ENCODE measurements at regions not wholly inside any gene's neighbourhood (a gene's known extent, or its start where the extent isn't known, plus 50 kb on each side); places are given as distances from the start of the nearest gene placed in this dataset.

DNA sequence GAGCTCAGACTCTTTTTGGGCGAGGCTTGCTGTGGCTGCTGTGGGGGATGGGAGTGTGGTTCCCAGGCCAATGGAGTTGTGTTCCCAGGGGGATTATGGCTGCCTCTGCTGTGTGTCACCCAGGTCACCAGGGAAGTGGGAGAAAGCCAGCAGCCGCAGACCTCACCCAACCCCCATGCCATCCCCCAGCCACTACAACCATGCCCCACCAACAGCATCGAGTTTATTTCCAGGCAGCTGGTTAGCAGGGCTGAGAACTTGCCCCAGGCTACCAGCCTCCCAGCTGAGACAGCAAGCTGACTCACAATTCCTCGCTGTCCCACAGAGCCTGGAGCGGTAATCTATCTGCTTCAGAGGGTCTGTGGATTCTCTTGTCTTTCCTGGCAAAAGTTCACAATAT, 331.7 kb downstream of the FRK start:
- H3K79me2 ChIP-seq (ENCODE audit: control insufficient read depth, insufficient read depth, low read length, unreplicated experiment): no peaks in the 10 kb centered on the region
- H3K4me3 ChIP-seq (ENCODE audit: low read depth, low read length): no peak overlapping the region
- H3K27me3 ChIP-seq (ENCODE audit: insufficient read depth, low read length): no peaks in the 10 kb centered on the region
- no peak overlapping the region for H2AFZ ChIP-seq (ENCODE audit: low read length, unreplicated experiment)
- no peak overlapping the region for H3K27ac ChIP-seq (ENCODE audit: low read depth, low read length)
- no peaks in the 10 kb centered on the region for H3K36me3 ChIP-seq (ENCODE audit: insufficient read depth, low read length)
- no peaks in the 10 kb centered on the region for H3K4me1 ChIP-seq (ENCODE audit: control insufficient read depth, insufficient read depth, low read length, unreplicated experiment)

DNA sequence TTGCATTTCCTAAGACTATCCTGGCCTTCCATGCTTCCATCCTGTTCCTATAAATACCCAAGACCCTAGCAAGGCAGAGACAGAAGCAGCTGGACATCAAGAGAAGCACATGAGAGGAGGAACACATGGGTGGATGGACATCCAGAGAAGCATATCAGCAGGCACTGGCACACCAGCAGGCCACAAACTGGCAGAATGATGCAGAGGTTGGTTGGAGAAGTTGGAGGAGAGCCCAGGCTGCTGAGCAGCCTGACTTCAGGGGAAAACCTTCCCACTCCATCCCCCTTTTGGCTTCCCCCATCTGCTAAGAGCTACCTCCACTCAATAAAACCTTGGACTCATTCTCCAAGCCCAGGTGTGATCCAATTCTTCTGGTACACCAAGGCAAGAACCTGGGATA, 332.5 kb downstream of the FRK start:
- Histone ChIP-seq H3K27me3 (ENCODE audit: insufficient read depth, low read length) (no peaks in the 10 kb centered on the region), H3K79me2 (ENCODE audit: control insufficient read depth, insufficient read depth, low read length, unreplicated experiment) (no peaks in the 10 kb centered on the region), H3K4me3 (ENCODE audit: low read depth, low read length) (no peak overlapping the region), H2AFZ (ENCODE audit: low read length, unreplicated experiment) (no peak overlapping the region), H3K36me3 (ENCODE audit: insufficient read depth, low read length) (no peaks in the 10 kb centered on the region), H3K27ac (ENCODE audit: low read depth, low read length) (no peak overlapping the region), H3K4me1 (ENCODE audit: control insufficient read depth, insufficient read depth, low read length, unreplicated experiment) (no peaks in the 10 kb centered on the region)

DNA sequence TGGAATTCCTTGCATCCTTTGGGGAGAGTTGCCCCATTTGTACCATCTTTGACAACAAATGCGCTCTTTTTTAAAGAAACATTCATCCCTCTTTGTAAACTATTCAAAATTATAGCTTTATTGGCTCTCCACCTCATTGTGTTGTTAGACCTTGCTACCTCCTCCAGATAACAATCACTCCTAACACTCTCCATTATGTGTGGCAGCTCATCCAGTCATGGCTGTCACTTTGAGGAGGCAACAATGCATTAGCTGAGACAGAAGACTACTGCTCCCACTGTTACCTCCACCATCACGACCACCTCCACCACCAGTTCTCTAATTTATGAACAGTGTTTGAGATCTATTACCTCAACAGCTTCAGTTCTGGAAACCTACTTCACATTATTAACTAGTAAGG, 339.1 kb downstream of the FRK start:
- H3K79me2 ChIP-seq (ENCODE audit: control insufficient read depth, insufficient read depth, low read length, unreplicated experiment): no peaks in the 10 kb centered on the region
- H2AFZ ChIP-seq (ENCODE audit: low read length, unreplicated experiment): no peak overlapping the region
- H3K36me3 ChIP-seq (ENCODE audit: insufficient read depth, low read length): no peaks in the 10 kb centered on the region
- no peak overlapping the region for H3K4me3 ChIP-seq (ENCODE audit: low read depth, low read length)
- no peak overlapping the region for H3K27ac ChIP-seq (ENCODE audit: low read depth, low read length)
- H3K4me1 ChIP-seq (ENCODE audit: control insufficient read depth, insufficient read depth, low read length, unreplicated experiment): no peaks in the 10 kb centered on the region
- no peaks in the 10 kb centered on the region for H3K27me3 ChIP-seq (ENCODE audit: insufficient read depth, low read length)

DNA sequence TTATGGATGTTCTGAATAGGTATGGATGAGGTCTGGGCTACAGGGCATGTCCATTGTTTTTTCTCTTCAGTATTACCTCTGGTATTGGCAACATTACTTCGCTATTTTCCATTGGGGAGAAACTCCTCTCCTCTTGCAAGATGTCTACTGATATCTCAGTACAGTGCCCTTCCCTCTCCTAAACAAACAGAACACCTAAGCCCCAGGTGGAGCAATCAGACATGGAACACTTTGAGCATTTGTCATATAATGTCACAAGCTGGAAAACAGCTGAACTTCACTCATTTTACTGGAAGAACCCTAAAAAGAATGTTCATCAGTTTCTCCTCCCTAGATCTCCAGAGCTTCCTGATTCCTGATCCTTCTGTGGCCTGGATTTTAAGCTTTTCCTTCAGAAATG, 339.8 kb downstream of the FRK start:
- Histone ChIP-seq H3K4me3 (ENCODE audit: low read depth, low read length) (no peak overlapping the region), H3K79me2 (ENCODE audit: control insufficient read depth, insufficient read depth, low read length, unreplicated experiment) (no peaks in the 10 kb centered on the region), H2AFZ (ENCODE audit: low read length, unreplicated experiment) (no peak overlapping the region), H3K36me3 (ENCODE audit: insufficient read depth, low read length) (no peaks in the 10 kb centered on the region), H3K27ac (ENCODE audit: low read depth, low read length) (no peak overlapping the region), H3K27me3 (ENCODE audit: insufficient read depth, low read length) (no peaks in the 10 kb centered on the region), H3K4me1 (ENCODE audit: control insufficient read depth, insufficient read depth, low read length, unreplicated experiment) (no peaks in the 10 kb centered on the region)

DNA sequence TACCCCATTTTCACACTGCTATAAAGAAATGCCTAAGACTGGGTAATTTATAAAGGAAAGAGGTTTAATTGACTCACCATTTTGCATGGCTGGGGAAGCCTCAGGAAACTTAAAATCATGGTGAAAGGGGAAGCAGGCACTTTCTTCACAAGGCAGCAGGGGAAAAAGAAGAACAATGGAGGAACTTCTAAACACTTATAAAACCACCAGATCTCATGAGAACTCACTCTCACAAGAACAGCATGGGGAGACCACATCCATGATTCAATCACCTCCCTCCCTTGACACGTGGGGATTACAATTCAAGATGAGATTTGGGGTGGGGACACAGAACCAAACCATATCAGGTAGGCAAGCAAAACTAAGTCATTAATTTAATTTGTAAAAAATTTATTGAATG, 343.2 kb downstream of the FRK start:
- no peak overlapping the region for H3K27ac ChIP-seq (ENCODE audit: low read depth, low read length)
- no peaks in the 10 kb centered on the region for H3K36me3 ChIP-seq (ENCODE audit: insufficient read depth, low read length)
- H3K27me3 ChIP-seq (ENCODE audit: insufficient read depth, low read length): no peaks in the 10 kb centered on the region
- no peaks in the 10 kb centered on the region for H3K79me2 ChIP-seq (ENCODE audit: control insufficient read depth, insufficient read depth, low read length, unreplicated experiment)
- no peak overlapping the region for H2AFZ ChIP-seq (ENCODE audit: low read length, unreplicated experiment)
- no peak overlapping the region for H3K4me3 ChIP-seq (ENCODE audit: low read depth, low read length)
- no peaks in the 10 kb centered on the region for H3K4me1 ChIP-seq (ENCODE audit: control insufficient read depth, insufficient read depth, low read length, unreplicated experiment)

DNA sequence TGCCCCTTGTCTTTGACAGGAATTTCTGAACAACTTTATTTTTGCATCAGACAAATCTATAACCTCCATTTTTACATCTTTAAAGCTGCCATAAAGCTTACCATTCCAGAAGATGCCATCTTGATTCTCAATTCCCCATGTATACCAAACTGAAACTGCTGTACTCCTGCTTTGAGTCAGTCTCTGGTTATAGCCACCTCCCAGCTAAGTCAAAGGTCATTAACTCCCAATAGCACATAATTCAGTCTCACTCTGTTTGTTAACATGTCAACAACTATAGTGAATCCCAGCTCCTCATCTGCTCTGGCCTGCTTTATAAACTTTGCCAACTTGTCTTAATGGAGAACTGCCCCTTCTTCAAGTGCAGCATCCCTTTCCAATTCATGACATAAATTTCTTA, 343.6 kb downstream of the FRK start:
- H3K4me3 ChIP-seq (ENCODE audit: low read depth, low read length): no peak overlapping the region
- no peak overlapping the region for H2AFZ ChIP-seq (ENCODE audit: low read length, unreplicated experiment)
- no peaks in the 10 kb centered on the region for H3K79me2 ChIP-seq (ENCODE audit: control insufficient read depth, insufficient read depth, low read length, unreplicated experiment)
- no peaks in the 10 kb centered on the region for H3K27me3 ChIP-seq (ENCODE audit: insufficient read depth, low read length)
- H3K27ac ChIP-seq (ENCODE audit: low read depth, low read length): no peak overlapping the region
- no peaks in the 10 kb centered on the region for H3K36me3 ChIP-seq (ENCODE audit: insufficient read depth, low read length)
- no peaks in the 10 kb centered on the region for H3K4me1 ChIP-seq (ENCODE audit: control insufficient read depth, insufficient read depth, low read length, unreplicated experiment)

DNA sequence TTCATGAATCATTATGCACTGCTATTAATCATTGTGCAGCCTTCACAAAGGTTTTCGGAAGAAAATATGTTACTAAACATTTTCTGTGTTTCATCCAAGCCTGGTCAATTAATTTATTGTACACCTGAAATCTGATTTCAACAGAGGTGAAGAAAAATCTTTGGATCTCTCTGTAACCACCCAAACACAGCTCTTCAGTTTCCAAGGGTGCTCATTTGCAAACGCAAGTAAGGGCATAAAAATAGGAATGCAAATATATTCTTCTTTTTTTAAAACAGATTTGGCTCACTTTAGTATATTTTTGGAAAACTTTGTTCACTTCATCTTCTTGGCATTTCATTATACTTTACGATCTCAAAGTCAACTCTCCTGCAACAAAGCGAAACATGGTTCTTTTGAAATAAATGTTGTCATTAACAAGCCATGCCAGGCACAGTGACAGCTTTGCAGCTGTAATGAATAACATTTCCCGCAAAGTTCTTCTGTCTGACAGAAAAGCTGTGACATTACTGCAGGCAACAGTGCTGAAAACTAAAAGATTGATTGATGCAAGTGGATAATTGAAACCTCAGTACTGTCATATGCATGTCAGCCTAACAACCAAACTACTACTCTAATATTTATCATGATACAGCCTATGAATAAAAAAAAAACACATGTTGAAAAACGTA, 348.3 kb downstream of the FRK start:
- H3K4me3 ChIP-seq (ENCODE audit: low read depth, low read length): no peak overlapping the region
- H3K36me3 ChIP-seq (ENCODE audit: insufficient read depth, low read length): no peaks in the 10 kb centered on the region
- no peaks in the 10 kb centered on the region for H3K79me2 ChIP-seq (ENCODE audit: control insufficient read depth, insufficient read depth, low read length, unreplicated experiment)
- no peak overlapping the region for H3K27ac ChIP-seq (ENCODE audit: low read depth, low read length)
- H2AFZ ChIP-seq (ENCODE audit: low read length, unreplicated experiment): no peak overlapping the region
- H3K27me3 ChIP-seq (ENCODE audit: insufficient read depth, low read length): no peaks in the 10 kb centered on the region
- no peaks in the 10 kb centered on the region for H3K4me1 ChIP-seq (ENCODE audit: control insufficient read depth, insufficient read depth, low read length, unreplicated experiment)

DNA sequence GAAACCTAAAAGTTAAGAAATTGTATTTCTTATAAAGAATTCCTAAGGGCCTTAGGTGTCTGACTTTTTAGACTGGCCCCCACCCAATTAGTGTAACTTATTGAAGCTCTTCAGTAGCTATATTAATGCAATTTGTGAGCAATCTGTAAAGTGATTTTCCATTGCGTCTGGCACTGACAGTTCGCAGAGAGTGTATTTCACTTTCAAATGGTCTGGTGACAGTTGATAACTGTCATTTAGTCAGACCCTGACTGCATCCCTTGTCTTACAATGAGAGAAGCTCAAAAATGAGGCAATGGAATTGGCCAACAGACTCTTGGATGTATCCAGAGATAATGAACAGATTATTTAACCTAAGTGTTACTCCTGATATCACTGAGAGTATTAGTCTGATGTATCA, 351.8 kb downstream of the FRK start:
- Histone ChIP-seq H3K79me2 (ENCODE audit: control insufficient read depth, insufficient read depth, low read length, unreplicated experiment) (no peaks in the 10 kb centered on the region), H3K4me1 (ENCODE audit: control insufficient read depth, insufficient read depth, low read length, unreplicated experiment) (no peaks in the 10 kb centered on the region), H3K27ac (ENCODE audit: low read depth, low read length) (no peak overlapping the region), H3K27me3 (ENCODE audit: insufficient read depth, low read length) (no peaks in the 10 kb centered on the region), H3K36me3 (ENCODE audit: insufficient read depth, low read length) (no peaks in the 10 kb centered on the region), H3K4me3 (ENCODE audit: low read depth, low read length) (no peak overlapping the region), H2AFZ (ENCODE audit: low read length, unreplicated experiment) (no peak overlapping the region)

DNA sequence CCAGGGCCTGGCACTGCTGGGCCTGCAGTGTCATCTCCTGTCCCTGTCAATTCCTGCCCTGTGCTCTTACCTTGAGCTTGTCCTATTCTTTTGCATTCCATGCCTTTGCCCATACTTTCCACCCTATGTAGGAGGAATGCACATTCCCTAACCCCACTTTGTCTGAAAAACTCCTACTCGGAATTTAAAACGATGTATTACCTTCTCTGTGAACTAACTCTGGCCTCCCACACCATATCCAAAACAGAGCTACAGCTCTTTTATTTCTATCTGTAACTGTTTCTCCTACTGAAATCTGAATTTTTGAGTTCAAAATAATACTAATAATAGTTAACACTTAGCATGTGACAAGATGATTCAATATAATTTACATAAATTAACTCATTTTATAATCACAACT, 353.7 kb downstream of the FRK start:
- H3K27ac ChIP-seq (ENCODE audit: low read depth, low read length): no peak overlapping the region
- H3K4me1 ChIP-seq (ENCODE audit: control insufficient read depth, insufficient read depth, low read length, unreplicated experiment): no peaks in the 10 kb centered on the region
- no peaks in the 10 kb centered on the region for H3K36me3 ChIP-seq (ENCODE audit: insufficient read depth, low read length)
- no peak overlapping the region for H3K4me3 ChIP-seq (ENCODE audit: low read depth, low read length)
- H3K27me3 ChIP-seq (ENCODE audit: insufficient read depth, low read length): no peaks in the 10 kb centered on the region
- no peaks in the 10 kb centered on the region for H3K79me2 ChIP-seq (ENCODE audit: control insufficient read depth, insufficient read depth, low read length, unreplicated experiment)
- no peak overlapping the region for H2AFZ ChIP-seq (ENCODE audit: low read length, unreplicated experiment)

DNA sequence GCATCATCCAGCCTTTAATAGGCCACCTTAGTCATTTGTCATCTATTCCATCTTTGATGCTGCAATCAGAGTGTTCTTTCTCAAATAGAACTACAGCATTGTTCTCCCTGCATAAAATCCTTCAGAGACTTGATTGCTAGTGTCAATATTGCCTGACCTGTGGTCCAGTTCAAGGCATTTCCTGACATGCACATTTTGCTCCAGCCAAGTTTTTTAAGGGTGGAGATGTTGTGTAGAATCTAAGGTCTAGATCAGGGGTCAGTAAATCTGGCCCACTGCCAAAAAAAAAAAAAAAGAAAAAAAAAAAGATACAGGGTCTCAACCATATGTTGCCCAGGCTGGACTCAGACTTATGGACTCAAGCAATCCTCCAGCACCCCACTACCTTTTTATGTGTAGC, 354.4 kb downstream of the FRK start:
- Histone ChIP-seq H3K4me1 (ENCODE audit: control insufficient read depth, insufficient read depth, low read length, unreplicated experiment) (no peaks in the 10 kb centered on the region), H2AFZ (ENCODE audit: low read length, unreplicated experiment) (no peak overlapping the region), H3K36me3 (ENCODE audit: insufficient read depth, low read length) (no peaks in the 10 kb centered on the region), H3K4me3 (ENCODE audit: low read depth, low read length) (no peak overlapping the region), H3K79me2 (ENCODE audit: control insufficient read depth, insufficient read depth, low read length, unreplicated experiment) (no peaks in the 10 kb centered on the region), H3K27me3 (ENCODE audit: insufficient read depth, low read length) (no peaks in the 10 kb centered on the region), H3K27ac (ENCODE audit: low read depth, low read length) (no peak overlapping the region)

DNA sequence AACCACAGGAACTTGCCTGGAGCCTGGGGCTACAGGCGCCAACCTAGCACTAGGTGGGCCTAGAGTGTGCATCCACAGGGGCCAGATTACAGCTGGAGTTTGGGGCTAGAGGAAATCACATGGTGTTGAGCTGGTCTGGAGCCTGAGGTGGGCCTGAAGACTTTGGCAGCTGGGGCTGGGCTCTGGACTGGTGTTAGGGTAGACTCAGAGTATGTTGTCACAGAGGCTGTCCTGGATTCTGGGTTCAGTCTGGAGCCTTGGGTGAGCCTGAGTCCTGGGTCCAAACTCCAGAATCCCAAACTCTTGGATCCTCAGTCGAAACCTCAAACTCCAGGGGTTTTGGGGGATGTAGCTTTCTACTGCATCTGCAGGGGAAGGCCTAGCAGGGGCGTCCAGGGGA, 356.7 kb downstream of the FRK start:
- Histone ChIP-seq H2AFZ (ENCODE audit: low read length, unreplicated experiment) (no peak overlapping the region), H3K4me3 (ENCODE audit: low read depth, low read length) (no peak overlapping the region), H3K27ac (ENCODE audit: low read depth, low read length) (no peak overlapping the region), H3K79me2 (ENCODE audit: control insufficient read depth, insufficient read depth, low read length, unreplicated experiment) (no peaks in the 10 kb centered on the region), H3K36me3 (ENCODE audit: insufficient read depth, low read length) (no peaks in the 10 kb centered on the region), H3K27me3 (ENCODE audit: insufficient read depth, low read length) (no peaks in the 10 kb centered on the region), H3K4me1 (ENCODE audit: control insufficient read depth, insufficient read depth, low read length, unreplicated experiment) (no peaks in the 10 kb centered on the region)

Measured in ACC112 (cell line).